AG09309 (cell line): ENCODE measurements at regions not wholly inside any gene's neighbourhood (a gene's known extent, or its start where the extent isn't known, plus 50 kb on each side); places are given as distances from the start of the nearest gene placed in this dataset.

ENCODE experiments used
- DNase-seq: peaks from one replicate; pipeline ENCODE4 v3.0.0-alpha.2; 2010; ENCODE audit warnings: low read depth
- H3K4me3 ChIP-seq: 2 replicates; pipeline ENCODE4 v1.5.1; 2011; ENCODE audit warnings: mild to moderate bottlenecking, low read depth, low read length, moderate library complexity; ENCODE audit not compliant: control insufficient read depth
- TF ChIP-seq, protein P1 (sequence below): IDR thresholded peaks from 2 replicates; pipeline ENCODE4 v1.5.1; 2011; ENCODE audit warnings: mild to moderate bottlenecking, low read depth, low read length, inconsistent platforms; ENCODE audit not compliant: insufficient read depth, control insufficient read depth; ENCODE audit errors: missing control alignments

DNA sequence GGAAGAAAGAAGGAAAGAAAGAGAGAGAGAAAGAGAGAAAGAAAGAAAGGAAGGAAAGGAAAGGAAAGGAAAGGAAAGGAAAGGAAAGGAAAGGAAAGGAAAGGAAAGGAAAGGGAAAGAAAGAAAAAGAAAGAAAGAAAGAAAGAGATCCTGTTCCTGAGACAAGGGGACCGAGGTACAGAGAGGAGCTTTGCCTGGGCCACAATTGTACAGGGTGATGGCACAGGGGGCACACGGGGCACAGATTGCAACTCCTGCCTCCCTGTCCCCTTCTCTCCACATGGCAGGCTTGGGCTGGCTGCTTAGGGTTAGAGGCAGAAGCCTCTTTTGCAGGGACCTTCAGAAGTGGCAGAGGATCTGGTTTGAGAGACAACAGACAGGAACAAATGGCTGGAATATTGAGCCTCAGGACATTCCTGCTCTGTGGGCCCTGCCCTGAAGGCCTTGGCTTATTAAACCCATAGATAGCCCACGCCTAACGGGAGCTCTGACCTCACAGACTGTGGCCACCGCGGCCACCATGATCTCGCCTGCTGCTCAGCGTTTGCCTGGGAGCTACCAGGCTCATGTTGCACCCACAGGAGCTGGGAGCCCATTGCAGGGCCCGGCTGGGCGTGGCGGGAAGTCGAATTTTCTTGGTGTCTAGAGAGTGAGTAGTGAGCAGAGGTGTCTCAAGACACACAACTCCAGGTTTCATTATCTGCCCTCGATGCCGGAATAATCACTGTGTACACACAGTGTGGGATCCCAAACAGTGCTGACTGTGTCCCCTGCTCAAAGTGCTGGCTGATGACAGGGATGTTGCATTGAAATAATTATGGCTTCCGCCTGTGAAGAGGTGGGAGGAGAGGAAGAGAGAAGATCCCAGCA lies 147.9 kb upstream of the NCOR2 start:
- DNase-seq, result no peak
- TF ChIP-seq, protein P1, sequence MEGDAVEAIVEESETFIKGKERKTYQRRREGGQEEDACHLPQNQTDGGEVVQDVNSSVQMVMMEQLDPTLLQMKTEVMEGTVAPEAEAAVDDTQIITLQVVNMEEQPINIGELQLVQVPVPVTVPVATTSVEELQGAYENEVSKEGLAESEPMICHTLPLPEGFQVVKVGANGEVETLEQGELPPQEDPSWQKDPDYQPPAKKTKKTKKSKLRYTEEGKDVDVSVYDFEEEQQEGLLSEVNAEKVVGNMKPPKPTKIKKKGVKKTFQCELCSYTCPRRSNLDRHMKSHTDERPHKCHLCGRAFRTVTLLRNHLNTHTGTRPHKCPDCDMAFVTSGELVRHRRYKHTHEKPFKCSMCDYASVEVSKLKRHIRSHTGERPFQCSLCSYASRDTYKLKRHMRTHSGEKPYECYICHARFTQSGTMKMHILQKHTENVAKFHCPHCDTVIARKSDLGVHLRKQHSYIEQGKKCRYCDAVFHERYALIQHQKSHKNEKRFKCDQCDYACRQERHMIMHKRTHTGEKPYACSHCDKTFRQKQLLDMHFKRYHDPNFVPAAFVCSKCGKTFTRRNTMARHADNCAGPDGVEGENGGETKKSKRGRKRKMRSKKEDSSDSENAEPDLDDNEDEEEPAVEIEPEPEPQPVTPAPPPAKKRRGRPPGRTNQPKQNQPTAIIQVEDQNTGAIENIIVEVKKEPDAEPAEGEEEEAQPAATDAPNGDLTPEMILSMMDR, result no peak
- no peak overlapping the region for H3K4me3 ChIP-seq

DNA sequence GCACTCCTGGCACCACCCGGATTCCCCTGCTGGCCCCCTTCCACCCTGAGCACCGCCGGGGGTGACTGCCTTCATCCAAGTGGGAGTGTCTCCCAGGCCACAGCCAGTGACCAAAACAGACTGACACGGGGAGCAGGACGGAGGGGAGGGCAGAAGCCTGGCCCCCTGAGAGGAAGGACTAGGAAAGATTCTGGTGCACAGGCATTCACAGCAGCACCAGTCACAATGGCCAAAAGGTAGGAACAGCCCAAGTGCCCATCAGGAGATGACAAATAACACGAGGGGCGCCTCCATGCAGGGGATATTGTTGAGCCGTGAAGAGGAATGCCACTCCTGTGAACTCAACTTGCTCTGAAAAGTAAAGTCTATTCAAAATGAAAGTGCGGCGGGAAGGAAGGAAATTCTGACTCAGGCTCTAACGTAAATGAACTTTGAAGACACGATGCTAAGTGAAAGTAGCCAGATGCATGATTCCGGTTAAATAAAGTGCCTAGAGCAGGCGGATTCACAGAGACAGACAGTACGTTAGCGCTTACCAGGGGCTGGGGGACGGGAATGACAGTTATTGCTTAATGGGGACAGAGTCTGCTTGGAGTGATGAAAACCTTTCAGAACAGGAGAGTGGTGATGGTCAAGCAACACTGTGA lies 146.1 kb upstream of the NCOR2 start:
- DNase-seq, result peak; percentile 79
- no peak overlapping the region for H3K4me3 ChIP-seq
- TF ChIP-seq, protein P1, result no peak

DNA sequence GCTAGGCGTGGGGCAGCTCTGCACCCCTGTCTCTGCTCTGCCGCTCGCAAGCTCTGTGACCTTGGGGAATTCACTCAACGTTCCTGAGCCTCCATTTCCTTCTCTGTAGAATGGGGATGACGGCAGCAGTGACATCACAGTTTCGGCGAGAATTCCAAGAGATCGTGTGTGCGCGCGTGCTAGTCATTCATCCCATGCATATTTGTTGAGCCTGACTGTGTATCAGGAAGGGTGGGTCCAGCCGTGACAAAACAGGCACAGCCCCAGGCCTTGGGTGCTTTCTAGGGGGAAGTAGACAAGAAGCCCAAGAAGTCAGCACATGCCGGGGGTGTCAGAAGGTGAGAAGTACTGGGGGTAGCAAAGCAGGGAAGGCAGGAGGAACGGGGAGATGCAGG lies 145.6 kb upstream of the NCOR2 start:
- H3K4me3 ChIP-seq, result no peak overlapping the region
- TF ChIP-seq, protein P1, result no peak
- DNase-seq, result no peak

DNA sequence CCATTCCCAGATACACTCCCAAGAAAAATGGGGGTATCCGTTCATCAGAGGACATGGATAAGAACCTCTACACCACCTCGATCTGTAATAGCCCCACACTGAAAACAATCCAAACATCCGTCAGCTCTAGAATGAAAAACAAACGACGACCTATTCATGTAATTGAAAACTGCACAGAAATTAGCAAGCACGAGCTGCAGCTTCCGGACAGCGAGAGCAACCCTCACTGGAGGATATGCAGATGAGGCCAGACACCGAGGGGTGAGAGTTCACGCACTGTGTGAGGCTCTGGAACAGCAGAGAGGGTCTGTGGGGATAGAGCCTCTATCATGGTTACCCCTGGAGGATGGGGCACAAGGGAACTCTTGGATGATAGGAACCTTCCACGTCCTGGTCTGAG lies 143.9 kb upstream of the NCOR2 start:
- DNase-seq, result no peak
- H3K4me3 ChIP-seq, result no peak overlapping the region
- TF ChIP-seq, protein P1, result no peak

DNA sequence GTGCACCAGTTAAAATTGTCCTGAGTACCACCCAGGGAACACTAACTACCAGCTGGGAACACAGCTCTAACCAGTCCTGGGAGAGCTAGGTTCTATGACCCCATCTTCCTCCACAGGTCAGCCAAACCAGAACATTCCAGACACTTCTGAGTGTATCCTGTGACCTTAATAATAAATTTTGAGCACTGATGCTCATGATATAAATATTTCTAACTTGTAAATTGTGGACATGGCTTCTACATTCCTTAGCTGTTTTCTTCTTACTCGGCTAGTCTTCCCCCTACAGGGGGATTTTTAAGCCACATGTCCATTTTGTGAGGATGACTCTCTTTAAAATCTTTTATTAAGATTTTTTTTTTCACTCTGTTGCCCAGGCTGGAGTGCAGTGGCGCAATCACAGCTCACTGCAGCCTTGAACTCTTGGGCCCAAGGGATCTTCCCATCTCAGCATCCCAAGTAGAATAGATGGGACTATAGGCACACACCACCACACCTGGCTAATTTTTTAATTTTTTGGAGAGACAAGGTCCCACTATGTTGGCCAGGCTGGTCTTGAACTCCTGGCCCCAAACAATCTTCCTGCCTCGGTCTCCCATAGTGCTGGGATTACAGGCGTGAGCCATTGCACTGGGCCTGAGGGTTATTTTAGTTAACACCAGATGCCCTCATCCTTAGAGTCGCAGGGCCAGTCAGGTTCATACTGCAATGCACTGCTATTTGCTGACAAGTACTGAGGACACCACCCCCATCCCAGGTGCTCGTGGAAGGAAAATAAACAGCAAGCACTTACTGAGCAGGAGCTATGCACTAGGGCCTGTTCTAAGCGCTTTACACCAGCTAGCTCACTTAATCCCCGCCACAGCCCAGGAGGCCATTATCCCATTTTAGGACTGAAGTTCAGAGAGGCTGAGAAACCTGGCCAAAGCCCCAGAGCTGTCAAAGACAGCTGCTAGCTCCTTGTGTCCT lies 142.6 kb upstream of the NCOR2 start:
- peak; percentile 81 for DNase-seq
- TF ChIP-seq, protein P1, result peak; percentile 54

GRCh38 chr12:124707316-124707715 lies 139.9 kb upstream of the NCOR2 start:
- TF ChIP-seq, protein P1, result no peak
- no peak for DNase-seq
- H3K4me3 ChIP-seq, result no peak overlapping the region

More for the DNA sequence above, 142.6 kb upstream of the NCOR2 start:
- H3K4me3 ChIP-seq, result no peak overlapping the region
